ENCODE measurements at regions not wholly inside any gene's neighbourhood (a gene's known extent, or its start where the extent isn't known, plus 50 kb on each side); places are given as distances from the start of the nearest gene placed in this dataset.

GRCh38 chr6:18753076-18753475 lies 365.9 kb downstream of the RNF144B start:
- Histone ChIP-seq H3K9me3 (replicated peaks; ENCODE audit: control insufficient read depth, insufficient read depth, low read depth, low read length) (no peaks in the 10 kb centered on the region), H3K4me1 (replicated peaks in 1 of 2; ENCODE audit: control insufficient read depth in 2 of 2, insufficient read depth in 2 of 2, low read length in 2 of 2) (no peaks in the 10 kb centered on the region), H3K9me1 (ENCODE audit: control insufficient read depth, insufficient read depth, low read length) (no peaks in the 10 kb centered on the region), H4K20me1 (replicated peaks; ENCODE audit: control insufficient read depth, insufficient read depth, low read length) (no peaks in the 10 kb centered on the region), H3K27ac (ENCODE audit: extremely low read depth, low read depth, low read length) (no peak overlapping the region), H3K4me3 (no peak overlapping the region), H3K36me3 (ENCODE audit: control insufficient read depth, insufficient read depth, low read length) (no peaks in the 10 kb centered on the region), H3K4me2 (ENCODE audit: insufficient read depth, low read length) (no peak overlapping the region), H3K27me3 (ENCODE audit: control insufficient read depth in 2 of 2, insufficient read depth in 2 of 2, low read length in 2 of 2) (no peaks in the 10 kb centered on the region), H3K9ac (ENCODE audit: insufficient read depth in 1 of 2, low read depth in 2 of 2, low read length in 2 of 2) (no peak overlapping the region), H2AFZ (ENCODE audit: low read depth, low read length) (no peak overlapping the region), H3K79me2 (ENCODE audit: control insufficient read depth, insufficient read depth, low read length) (no peaks in the 10 kb centered on the region)
- ChIA-PET POLR2A (no interaction called here), CTCF (ENCODE audit: low intra/inter-chr PET ratio) (no interaction called here)
- WGBS (ENCODE audit: insufficient coverage, low coverage, missing lambda C conversion rate) = under 1% methylated on average over 12 of the region's 12 CpGs
- no peak for DNase-seq (ENCODE audit: extremely low read depth in 1 of 4, low spot score in 3 of 4)
- BruUV-seq (replicated peaks) = no TSS peak
- in situ Hi-C loops (cut with MboI) = no loop called here
- intact Hi-C loops (cut with micrococcal nuclease) = no loop called here
- no peak for FAIRE-seq
- no peak for TF ChIP-seq XRCC4 (IDR thresholded peaks at IDR 0.05; ENCODE audit: extremely low read depth, insufficient read depth, insufficient read length)
- TF ChIP-seq ZNF589 (CRISPR knock-in tag; IDR thresholded peaks at IDR 0.05; ENCODE audit: low read depth) = no peak
- TF ChIP-seq ESRRA (IDR thresholded peaks at IDR 0.05; ENCODE audit: borderline replicate concordance, low read depth) = no peak
- no peak for TF ChIP-seq GABPA (tag; conservative IDR thresholded peaks at IDR 0.05; ENCODE audit: low read depth)
- TF ChIP-seq POLR2AphosphoS5 (IDR thresholded peaks at IDR 0.05; ENCODE audit: control insufficient read depth, insufficient read depth, low read depth, low read length) = no peak
- TF ChIP-seq NUFIP1 (IDR thresholded peaks at IDR 0.05; ENCODE audit: partially characterized antibody) = no peak
- no peak for TF ChIP-seq THAP7 (CRISPR knock-in tag; IDR thresholded peaks at IDR 0.05)
- no peak for TF ChIP-seq ZNF282 (CRISPR knock-in tag; IDR thresholded peaks at IDR 0.05)
- TF ChIP-seq HCFC1 (IDR thresholded peaks at IDR 0.05; ENCODE audit: low read depth, low read length) = no peak
- TF ChIP-seq RHOXF2B (CRISPR knock-in tag; conservative IDR thresholded peaks at IDR 0.05) = no peak
- no peak for TF ChIP-seq PRPF4 (IDR thresholded peaks at IDR 0.05; ENCODE audit: insufficient read depth, low read depth, low read length, poor library complexity, severe bottlenecking)
- no peak for TF ChIP-seq KLF6 (CRISPR knock-in tag; IDR thresholded peaks at IDR 0.05; ENCODE audit: borderline replicate concordance)
- TF ChIP-seq SREBF2 (CRISPR knock-in tag; IDR thresholded peaks at IDR 0.05) = no peak
- ATAC-seq = no peak
